ENCODE measurements at regions not wholly inside any gene's neighbourhood (a gene's known extent, or its start where the extent isn't known, plus 50 kb on each side); places are given as distances from the start of the nearest gene placed in this dataset.
"Not testable (repeated sequence)": the region's sequence is repeated elsewhere in the genome, so short reads cannot be mapped to it uniquely, and the experiment has no call there.

- no peak for DNase-seq (ENCODE audit: extremely low read depth, low read depth, low spot score)
Measured at GRCh38 chr13:54387625-54388024, 1359.0 kb downstream of the OLFM4 start.

- DNase-seq (ENCODE audit: extremely low read depth, low read depth, low spot score) = no peak
Measured at GRCh38 chr13:54390841-54391240, 1362.2 kb downstream of the OLFM4 start.

- DNase-seq (ENCODE audit: extremely low read depth, low read depth, low spot score) = no peak
Measured at GRCh38 chr13:54394085-54394700, 1365.6 kb downstream of the OLFM4 start.

GRCh38 chr13:54394908-54395307 lies 1366.3 kb downstream of the OLFM4 start:
- DNase-seq (ENCODE audit: extremely low read depth, low read depth, low spot score) = no peak

GRCh38 chr13:54402495-54402894 lies 1373.9 kb downstream of the OLFM4 start:
- DNase-seq (ENCODE audit: extremely low read depth, low read depth, low spot score) = no peak

GRCh38 chr13:54415753-54416366 lies 1387.2 kb downstream of the OLFM4 start:
- no peak for DNase-seq (ENCODE audit: extremely low read depth, low read depth, low spot score)

- DNase-seq (ENCODE audit: extremely low read depth, low read depth, low spot score) = not testable (repeated sequence)
Measured at GRCh38 chr13:54422946-54423345, 1394.3 kb downstream of the OLFM4 start.

GRCh38 chr13:54424344-54424743 lies 1395.7 kb downstream of the OLFM4 start:
- DNase-seq (ENCODE audit: extremely low read depth, low read depth, low spot score) = no peak

- DNase-seq (ENCODE audit: extremely low read depth, low read depth, low spot score) = no peak
Measured at GRCh38 chr13:54433493-54434206, 1405.0 kb downstream of the OLFM4 start.

- DNase-seq (ENCODE audit: extremely low read depth, low read depth, low spot score) = not testable (repeated sequence)
Measured at GRCh38 chr13:54440853-54441400, 1412.3 kb downstream of the OLFM4 start.

GRCh38 chr13:54445453-54445852 lies 1416.8 kb downstream of the OLFM4 start:
- no peak for DNase-seq (ENCODE audit: extremely low read depth, low read depth, low spot score)

GRCh38 chr13:54445865-54446264 lies 1417.3 kb downstream of the OLFM4 start:
- DNase-seq (ENCODE audit: extremely low read depth, low read depth, low spot score) = no peak

GRCh38 chr13:54449922-54450321 lies 1421.3 kb downstream of the OLFM4 start:
- no peak for DNase-seq (ENCODE audit: extremely low read depth, low read depth, low spot score)

- DNase-seq (ENCODE audit: extremely low read depth, low read depth, low spot score) = no peak
Measured at GRCh38 chr13:54484166-54484565, 1455.6 kb downstream of the OLFM4 start.

- no peak for DNase-seq (ENCODE audit: extremely low read depth, low read depth, low spot score)
Measured at GRCh38 chr13:54486421-54487166, 1458.0 kb downstream of the OLFM4 start.

- no peak for DNase-seq (ENCODE audit: extremely low read depth, low read depth, low spot score)
Measured at GRCh38 chr13:54489359-54489758, 1460.7 kb downstream of the OLFM4 start.

- no peak for DNase-seq (ENCODE audit: extremely low read depth, low read depth, low spot score)
Measured at GRCh38 chr13:54492995-54493394, 1464.4 kb downstream of the OLFM4 start.

GRCh38 chr13:54511366-54511765 lies 1482.8 kb downstream of the OLFM4 start:
- no peak for DNase-seq (ENCODE audit: extremely low read depth, low read depth, low spot score)

GRCh38 chr13:54513254-54513653 lies 1484.6 kb downstream of the OLFM4 start:
- no peak for DNase-seq (ENCODE audit: extremely low read depth, low read depth, low spot score)

GRCh38 chr13:54536112-54536511 lies 1507.5 kb downstream of the OLFM4 start:
- no peak for DNase-seq (ENCODE audit: extremely low read depth, low read depth, low spot score)

GRCh38 chr13:54563286-54563685 lies 1534.7 kb downstream of the OLFM4 start:
- DNase-seq (ENCODE audit: extremely low read depth, low read depth, low spot score) = no peak
